HepG2 (cell line): ENCODE measurements at regions not wholly inside any gene's neighbourhood (a gene's known extent, or its start where the extent isn't known, plus 50 kb on each side); places are given as distances from the start of the nearest gene placed in this dataset.

Experiments
- ATAC-seq: fragments of 200-7000 bp; cut with Tn5 transposase; 3 replicates; pipeline ENCODE4 v1.9.1; 2020; ENCODE audit warnings: mild to moderate bottlenecking, moderate library complexity
- BruUV-seq: library from RNA; stranded (reverse); fragments of 400-500 nt; replicated peaks from 2 replicates; lab custom pipeline; 2021; lab: Mats Ljungman, UMichigan
- CTCF ChIA-PET: fragments of 300-600 bp; formaldehyde crosslinking; extraction: SDS; loops from one replicate; lab custom pipeline; 2021; ENCODE audit warnings: low total read pairs, inconsistent platforms, low intra/inter-chr PET ratio; lab: Yijun Ruan, JAX
- POLR2A ChIA-PET: fragments of 350-600 bp; sonication (Branson Sonifier 250); formaldehyde crosslinking; loops from one replicate; lab custom pipeline; 2020; ENCODE audit warnings: antibody characterized with exemption, inconsistent platforms; lab: Yijun Ruan, JAX
- DNase-seq: peaks from one replicate; pipeline ENCODE4 v3.0.0-alpha.2; 2015; ENCODE audit warnings: low spot score
- FAIRE-seq: peaks from 3 replicates; lab custom pipeline; 2011; peaks lifted over from hg19 to GRCh38; lab: Jason Lieb, UNC
- H2AFZ ChIP-seq: one replicate; pipeline ENCODE4 v1.6.1; 2011; ENCODE audit warnings: low read length, inconsistent platforms
- H3K27ac ChIP-seq: fragments of 300-600 bp; 3 replicates; pipeline ENCODE4 v1.8.0; 2011; ENCODE audit warnings: mixed run types, mild to moderate bottlenecking, mixed read lengths, low read length, inconsistent platforms; ENCODE audit not compliant: insufficient read depth; ENCODE audit errors: extremely low read length
- H3K27me3 ChIP-seq, 2 experiments: fragments of 200-600 bp in 1 of 2; 2 replicates in 1 of 2; 3 replicates in 1 of 2; pipeline versions ENCODE4 v1.6.0 to v1.8.0; 2011; ENCODE audit warnings: low read length in 2 of 2, mild to moderate bottlenecking in 2 of 2, moderate library complexity in 2 of 2, inconsistent platforms in 1 of 2; ENCODE audit not compliant: insufficient read depth in 2 of 2, control insufficient read depth in 1 of 2
- H3K36me3 ChIP-seq, 2 experiments: fragments of 200-600 bp in 1 of 2; replicated peaks in 1 of 2; 2 replicates in 1 of 2; 3 replicates in 1 of 2; pipeline versions ENCODE4 v1.5.1 to v1.8.0; 2011; ENCODE audit warnings: low read length in 2 of 2, inconsistent platforms in 1 of 2; ENCODE audit not compliant: insufficient read depth in 2 of 2, control insufficient read depth in 1 of 2
- H3K4me1 ChIP-seq: 2 replicates; pipeline ENCODE4 v1.5.1; 2012; ENCODE audit warnings: low read length, inconsistent platforms; ENCODE audit not compliant: insufficient read depth
- H3K4me2 ChIP-seq: 2 replicates; pipeline ENCODE4 v1.6.0; 2011; ENCODE audit warnings: low read depth, low read length, inconsistent platforms
- H3K4me3 ChIP-seq, 3 experiments: fragments of 200-600 bp in 1 of 3; sonication (generic), shearing (Covaris generic) in 1 of 3; replicated peaks in 1 of 3; 2 replicates each; pipeline ENCODE4 v1.5.1; 2011 to 2016; ENCODE audit warnings: low read length in 3 of 3, inconsistent platforms in 2 of 3, low read depth in 2 of 3, mild to moderate bottlenecking in 2 of 3, control low read depth in 1 of 3, mixed read lengths in 1 of 3; ENCODE audit not compliant: insufficient read depth in 1 of 3
- H3K79me2 ChIP-seq: one replicate; pipeline ENCODE4 v1.6.1; 2011; ENCODE audit warnings: low read length, inconsistent platforms; ENCODE audit not compliant: insufficient read depth
- H3K9ac ChIP-seq: 2 replicates; pipeline ENCODE4 v1.6.0; 2011; ENCODE audit warnings: mild to moderate bottlenecking, low read depth, low read length, inconsistent platforms; ENCODE audit not compliant: insufficient read depth
- H3K9me3 ChIP-seq: 2 replicates; pipeline ENCODE4 v1.5.1; 2012; ENCODE audit warnings: mild to moderate bottlenecking, low read length
- H4K20me1 ChIP-seq: 2 replicates; pipeline ENCODE4 v1.6.0; 2011; ENCODE audit warnings: inconsistent platforms, mild to moderate bottlenecking, low read length, moderate library complexity; ENCODE audit not compliant: insufficient read depth
- ELF1 ChIP-seq: sonication (generic); formaldehyde crosslinking; IDR thresholded peaks from 2 replicates; pipeline ENCODE4 v1.4.0; 2020; ENCODE audit warnings: missing genetic modification reagents
- FOXC1 ChIP-seq: sonication (generic); formaldehyde crosslinking; IDR thresholded peaks from 2 replicates; pipeline ENCODE4 v1.8.0; 2022; ENCODE audit warnings: mild to moderate bottlenecking, missing genetic modification reagents, borderline replicate concordance
- HOXA3 ChIP-seq: sonication (generic); formaldehyde crosslinking; IDR thresholded peaks from 2 replicates; pipeline ENCODE4 v1.5.0; 2020; ENCODE audit warnings: missing genetic modification reagents
- MXD3 ChIP-seq: IDR thresholded peaks from 2 replicates; pipeline ENCODE4 v1.6.1; 2016; ENCODE audit warnings: mild to moderate bottlenecking, missing biosample characterization, missing genetic modification reagents
- NFYB ChIP-seq: sonication (generic); formaldehyde crosslinking; IDR thresholded peaks from 2 replicates; pipeline ENCODE4 v1.4.0; 2020; ENCODE audit warnings: missing genetic modification reagents
- NPAS2 ChIP-seq: sonication (generic); formaldehyde crosslinking; IDR thresholded peaks from 2 replicates; pipeline ENCODE4 v1.8.0; 2022; ENCODE audit warnings: mild to moderate bottlenecking, missing genetic modification reagents, borderline replicate concordance
- RFXAP ChIP-seq: sonication (generic); formaldehyde crosslinking; IDR thresholded peaks from 2 replicates; pipeline ENCODE4 v1.4.0; 2020; ENCODE audit warnings: missing genetic modification reagents, borderline replicate concordance
- TEAD3 ChIP-seq: optimal IDR thresholded peaks from 2 replicates; pipeline ENCODE3; 2016; ENCODE audit warnings: borderline replicate concordance
- ZUFSP ChIP-seq: sonication (generic); formaldehyde crosslinking; IDR thresholded peaks from 2 replicates; pipeline ENCODE4 v1.9.0; 2021; ENCODE audit warnings: missing genetic modification reagents, mild to moderate bottlenecking, borderline replicate concordance
- WGBS: methylation state at CpG from one replicate; pipeline ENCODE4 v1.1.6; 2017; ENCODE audit warnings: low lambda C conversion rate; 5-methylcytosine and 5-hydroxymethylcytosine counted together
- in situ Hi-C: cut with HindIII; loops from 2 replicates; pipeline ENCODE4 v1.10.0; 2017; ENCODE audit warnings: low pct_unique_long_range_greater_than_20kb; ENCODE audit not compliant: extremely low pct_ligation_motif_present
- intact Hi-C: fragments of 100-400 bp; cut with micrococcal nuclease; formaldehyde crosslinking; loops from one replicate; pipeline ENCODE4 v1.10.0; 2022; ENCODE audit not compliant: unreplicated experiment
- TF ChIP-seq, protein P1 (sequence below): sonication (generic); formaldehyde crosslinking; IDR thresholded peaks from 2 replicates; pipeline ENCODE4 v1.4.0; 2020; ENCODE audit warnings: mild to moderate bottlenecking, missing genetic modification reagents

GRCh38 chr6:141351721-141352120 is 781.0 kb upstream of the GJE1 start:
- Histone ChIP-seq H2AFZ (no peak overlapping the region), H3K79me2 (no peaks in the 10 kb centered on the region), H3K4me1 (no peaks in the 10 kb centered on the region), H3K36me3 (no peaks in the 10 kb centered on the region), H4K20me1 (no peaks in the 10 kb centered on the region), H3K9me3 (no peaks in the 10 kb centered on the region), H3K27ac (no peak overlapping the region), H3K4me3 (no peak overlapping the region), H3K9ac (no peak overlapping the region), H3K4me2 (no peak overlapping the region), H3K27me3 (no peaks in the 10 kb centered on the region)
- WGBS = 0% methylated on average over 1 of the region's 1 CpG
- BruUV-seq = no TSS peak
- in situ Hi-C loops (no loop called here), intact Hi-C loops (no loop called here)
- POLR2A ChIA-PET = no interaction called here
- TF ChIP-seq, protein P1, sequence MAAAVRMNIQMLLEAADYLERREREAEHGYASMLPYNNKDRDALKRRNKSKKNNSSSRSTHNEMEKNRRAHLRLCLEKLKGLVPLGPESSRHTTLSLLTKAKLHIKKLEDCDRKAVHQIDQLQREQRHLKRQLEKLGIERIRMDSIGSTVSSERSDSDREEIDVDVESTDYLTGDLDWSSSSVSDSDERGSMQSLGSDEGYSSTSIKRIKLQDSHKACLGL (CRISPR knock-in tag) = no peak
- TF ChIP-seq NPAS2 (CRISPR knock-in tag) = no peak
- no peak for TF ChIP-seq MXD3 (CRISPR knock-in tag)
- no peak for TF ChIP-seq TEAD3 (CRISPR knock-in tag)
- TF ChIP-seq HOXA3 (CRISPR knock-in tag) = no peak
- no peak for TF ChIP-seq NFYB (CRISPR knock-in tag)
- TF ChIP-seq ELF1 (CRISPR knock-in tag) = no peak
- no peak for TF ChIP-seq ZUFSP (CRISPR knock-in tag)
- TF ChIP-seq RFXAP (CRISPR knock-in tag) = no peak
- TF ChIP-seq FOXC1 (CRISPR knock-in tag) = no peak
- FAIRE-seq (no peak), DNase-seq (no peak), ATAC-seq (no peak)
- CTCF ChIA-PET = no interaction called here
